ENCODE measurements at regions not wholly inside any gene's neighbourhood (a gene's known extent, or its start where the extent isn't known, plus 50 kb on each side); places are given as distances from the start of the nearest gene placed in this dataset.

DNA sequence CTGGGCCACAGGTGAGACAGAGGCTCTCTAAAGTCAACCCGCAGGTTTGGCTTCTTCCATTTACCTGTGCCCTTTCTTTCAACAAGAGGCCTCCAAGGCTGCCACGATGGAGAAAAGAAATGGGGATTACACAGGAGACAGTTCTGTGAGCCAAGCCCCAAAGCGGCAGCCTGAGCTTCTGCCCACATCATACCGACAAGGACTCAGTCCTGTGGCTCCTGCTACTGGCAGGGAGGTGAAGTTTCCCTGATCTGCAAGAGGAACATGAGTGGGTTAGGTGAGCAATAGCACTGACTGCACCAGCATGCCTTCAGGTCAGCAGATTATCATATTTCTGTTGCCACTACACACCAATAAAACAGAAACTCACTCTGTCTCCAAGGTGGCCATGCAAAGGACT is 800.0 kb downstream of the KCNJ18 start:
- TF ChIP-seq, protein P1, sequence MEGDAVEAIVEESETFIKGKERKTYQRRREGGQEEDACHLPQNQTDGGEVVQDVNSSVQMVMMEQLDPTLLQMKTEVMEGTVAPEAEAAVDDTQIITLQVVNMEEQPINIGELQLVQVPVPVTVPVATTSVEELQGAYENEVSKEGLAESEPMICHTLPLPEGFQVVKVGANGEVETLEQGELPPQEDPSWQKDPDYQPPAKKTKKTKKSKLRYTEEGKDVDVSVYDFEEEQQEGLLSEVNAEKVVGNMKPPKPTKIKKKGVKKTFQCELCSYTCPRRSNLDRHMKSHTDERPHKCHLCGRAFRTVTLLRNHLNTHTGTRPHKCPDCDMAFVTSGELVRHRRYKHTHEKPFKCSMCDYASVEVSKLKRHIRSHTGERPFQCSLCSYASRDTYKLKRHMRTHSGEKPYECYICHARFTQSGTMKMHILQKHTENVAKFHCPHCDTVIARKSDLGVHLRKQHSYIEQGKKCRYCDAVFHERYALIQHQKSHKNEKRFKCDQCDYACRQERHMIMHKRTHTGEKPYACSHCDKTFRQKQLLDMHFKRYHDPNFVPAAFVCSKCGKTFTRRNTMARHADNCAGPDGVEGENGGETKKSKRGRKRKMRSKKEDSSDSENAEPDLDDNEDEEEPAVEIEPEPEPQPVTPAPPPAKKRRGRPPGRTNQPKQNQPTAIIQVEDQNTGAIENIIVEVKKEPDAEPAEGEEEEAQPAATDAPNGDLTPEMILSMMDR (IDR thresholded peaks at IDR 0.05) = no peak
- TF ChIP-seq MXD4 (CRISPR knock-in tag; IDR thresholded peaks at IDR 0.05; ENCODE audit: borderline replicate concordance) (no peak), SMAD3 (CRISPR knock-in tag; IDR thresholded peaks at IDR 0.05; ENCODE audit: borderline replicate concordance) (no peak), RELA (CRISPR knock-in tag; IDR thresholded peaks at IDR 0.05; ENCODE audit: borderline replicate concordance) (no peak), ZNF396 (CRISPR knock-in tag; IDR thresholded peaks at IDR 0.05; ENCODE audit: borderline replicate concordance) (no peak), SP1 (CRISPR knock-in tag; conservative IDR thresholded peaks at IDR 0.05) (no peak), TEAD1 (CRISPR knock-in tag; IDR thresholded peaks at IDR 0.05) (no peak), PRRX2 (CRISPR knock-in tag; IDR thresholded peaks at IDR 0.05) (no peak), JUN (CRISPR knock-in tag; IDR thresholded peaks at IDR 0.05) (no peak), FOXJ3 (CRISPR knock-in tag; IDR thresholded peaks at IDR 0.05; ENCODE audit: borderline replicate concordance) (no peak), NR1H2 (CRISPR knock-in tag; IDR thresholded peaks at IDR 0.05) (no peak)
- TF ChIP-seq, protein P2, sequence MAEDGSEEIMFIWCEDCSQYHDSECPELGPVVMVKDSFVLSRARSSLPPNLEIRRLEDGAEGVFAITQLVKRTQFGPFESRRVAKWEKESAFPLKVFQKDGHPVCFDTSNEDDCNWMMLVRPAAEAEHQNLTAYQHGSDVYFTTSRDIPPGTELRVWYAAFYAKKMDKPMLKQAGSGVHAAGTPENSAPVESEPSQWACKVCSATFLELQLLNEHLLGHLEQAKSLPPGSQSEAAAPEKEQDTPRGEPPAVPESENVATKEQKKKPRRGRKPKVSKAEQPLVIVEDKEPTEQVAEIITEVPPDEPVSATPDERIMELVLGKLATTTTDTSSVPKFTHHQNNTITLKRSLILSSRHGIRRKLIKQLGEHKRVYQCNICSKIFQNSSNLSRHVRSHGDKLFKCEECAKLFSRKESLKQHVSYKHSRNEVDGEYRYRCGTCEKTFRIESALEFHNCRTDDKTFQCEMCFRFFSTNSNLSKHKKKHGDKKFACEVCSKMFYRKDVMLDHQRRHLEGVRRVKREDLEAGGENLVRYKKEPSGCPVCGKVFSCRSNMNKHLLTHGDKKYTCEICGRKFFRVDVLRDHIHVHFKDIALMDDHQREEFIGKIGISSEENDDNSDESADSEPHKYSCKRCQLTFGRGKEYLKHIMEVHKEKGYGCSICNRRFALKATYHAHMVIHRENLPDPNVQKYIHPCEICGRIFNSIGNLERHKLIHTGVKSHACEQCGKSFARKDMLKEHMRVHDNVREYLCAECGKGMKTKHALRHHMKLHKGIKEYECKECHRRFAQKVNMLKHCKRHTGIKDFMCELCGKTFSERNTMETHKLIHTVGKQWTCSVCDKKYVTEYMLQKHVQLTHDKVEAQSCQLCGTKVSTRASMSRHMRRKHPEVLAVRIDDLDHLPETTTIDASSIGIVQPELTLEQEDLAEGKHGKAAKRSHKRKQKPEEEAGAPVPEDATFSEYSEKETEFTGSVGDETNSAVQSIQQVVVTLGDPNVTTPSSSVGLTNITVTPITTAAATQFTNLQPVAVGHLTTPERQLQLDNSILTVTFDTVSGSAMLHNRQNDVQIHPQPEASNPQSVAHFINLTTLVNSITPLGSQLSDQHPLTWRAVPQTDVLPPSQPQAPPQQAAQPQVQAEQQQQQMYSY (CRISPR knock-in tag; IDR thresholded peaks at IDR 0.05) = no peak
- TF ChIP-seq, protein P3, sequence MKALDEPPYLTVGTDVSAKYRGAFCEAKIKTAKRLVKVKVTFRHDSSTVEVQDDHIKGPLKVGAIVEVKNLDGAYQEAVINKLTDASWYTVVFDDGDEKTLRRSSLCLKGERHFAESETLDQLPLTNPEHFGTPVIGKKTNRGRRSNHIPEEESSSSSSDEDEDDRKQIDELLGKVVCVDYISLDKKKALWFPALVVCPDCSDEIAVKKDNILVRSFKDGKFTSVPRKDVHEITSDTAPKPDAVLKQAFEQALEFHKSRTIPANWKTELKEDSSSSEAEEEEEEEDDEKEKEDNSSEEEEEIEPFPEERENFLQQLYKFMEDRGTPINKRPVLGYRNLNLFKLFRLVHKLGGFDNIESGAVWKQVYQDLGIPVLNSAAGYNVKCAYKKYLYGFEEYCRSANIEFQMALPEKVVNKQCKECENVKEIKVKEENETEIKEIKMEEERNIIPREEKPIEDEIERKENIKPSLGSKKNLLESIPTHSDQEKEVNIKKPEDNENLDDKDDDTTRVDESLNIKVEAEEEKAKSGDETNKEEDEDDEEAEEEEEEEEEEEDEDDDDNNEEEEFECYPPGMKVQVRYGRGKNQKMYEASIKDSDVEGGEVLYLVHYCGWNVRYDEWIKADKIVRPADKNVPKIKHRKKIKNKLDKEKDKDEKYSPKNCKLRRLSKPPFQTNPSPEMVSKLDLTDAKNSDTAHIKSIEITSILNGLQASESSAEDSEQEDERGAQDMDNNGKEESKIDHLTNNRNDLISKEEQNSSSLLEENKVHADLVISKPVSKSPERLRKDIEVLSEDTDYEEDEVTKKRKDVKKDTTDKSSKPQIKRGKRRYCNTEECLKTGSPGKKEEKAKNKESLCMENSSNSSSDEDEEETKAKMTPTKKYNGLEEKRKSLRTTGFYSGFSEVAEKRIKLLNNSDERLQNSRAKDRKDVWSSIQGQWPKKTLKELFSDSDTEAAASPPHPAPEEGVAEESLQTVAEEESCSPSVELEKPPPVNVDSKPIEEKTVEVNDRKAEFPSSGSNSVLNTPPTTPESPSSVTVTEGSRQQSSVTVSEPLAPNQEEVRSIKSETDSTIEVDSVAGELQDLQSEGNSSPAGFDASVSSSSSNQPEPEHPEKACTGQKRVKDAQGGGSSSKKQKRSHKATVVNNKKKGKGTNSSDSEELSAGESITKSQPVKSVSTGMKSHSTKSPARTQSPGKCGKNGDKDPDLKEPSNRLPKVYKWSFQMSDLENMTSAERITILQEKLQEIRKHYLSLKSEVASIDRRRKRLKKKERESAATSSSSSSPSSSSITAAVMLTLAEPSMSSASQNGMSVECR (CRISPR knock-in tag; IDR thresholded peaks at IDR 0.05; ENCODE audit: borderline replicate concordance) = no peak

All from WTC11 (cell line).